ENCODE measurements at regions not wholly inside any gene's neighbourhood (a gene's known extent, or its start where the extent isn't known, plus 50 kb on each side); places are given as distances from the start of the nearest gene placed in this dataset.

- TF ChIP-seq, protein P1, sequence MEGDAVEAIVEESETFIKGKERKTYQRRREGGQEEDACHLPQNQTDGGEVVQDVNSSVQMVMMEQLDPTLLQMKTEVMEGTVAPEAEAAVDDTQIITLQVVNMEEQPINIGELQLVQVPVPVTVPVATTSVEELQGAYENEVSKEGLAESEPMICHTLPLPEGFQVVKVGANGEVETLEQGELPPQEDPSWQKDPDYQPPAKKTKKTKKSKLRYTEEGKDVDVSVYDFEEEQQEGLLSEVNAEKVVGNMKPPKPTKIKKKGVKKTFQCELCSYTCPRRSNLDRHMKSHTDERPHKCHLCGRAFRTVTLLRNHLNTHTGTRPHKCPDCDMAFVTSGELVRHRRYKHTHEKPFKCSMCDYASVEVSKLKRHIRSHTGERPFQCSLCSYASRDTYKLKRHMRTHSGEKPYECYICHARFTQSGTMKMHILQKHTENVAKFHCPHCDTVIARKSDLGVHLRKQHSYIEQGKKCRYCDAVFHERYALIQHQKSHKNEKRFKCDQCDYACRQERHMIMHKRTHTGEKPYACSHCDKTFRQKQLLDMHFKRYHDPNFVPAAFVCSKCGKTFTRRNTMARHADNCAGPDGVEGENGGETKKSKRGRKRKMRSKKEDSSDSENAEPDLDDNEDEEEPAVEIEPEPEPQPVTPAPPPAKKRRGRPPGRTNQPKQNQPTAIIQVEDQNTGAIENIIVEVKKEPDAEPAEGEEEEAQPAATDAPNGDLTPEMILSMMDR (IDR thresholded peaks at IDR 0.05): no peak
- TF ChIP-seq ZFX (IDR thresholded peaks at IDR 0.05; ENCODE audit: borderline replicate concordance): no peak
Measured at GRCh38 chr18:44241020-44241419, 439.7 kb upstream of the SETBP1 start.
